BE2C (cell line): ENCODE measurements at regions not wholly inside any gene's neighbourhood (a gene's known extent, or its start where the extent isn't known, plus 50 kb on each side); places are given as distances from the start of the nearest gene placed in this dataset.

Source experiments
- DNase-seq: peaks from one replicate; pipeline ENCODE4 v3.0.0-alpha.2; 2020
- H3K27me3 ChIP-seq: fragments of 250-450 bp; sonication (Bioruptor Pico); 2 replicates; pipeline ENCODE4 v1.5.1; 2020; ENCODE audit warnings: mild to moderate bottlenecking
- H3K36me3 ChIP-seq: fragments of 250-450 bp; sonication (Bioruptor Pico); 2 replicates; pipeline ENCODE4 v1.5.1; 2020; ENCODE audit warnings: mild to moderate bottlenecking
- H3K4me1 ChIP-seq: fragments of 250-450 bp; sonication (Bioruptor Pico); 2 replicates; pipeline ENCODE4 v1.5.1; 2020
- H3K4me3 ChIP-seq: 2 replicates; pipeline ENCODE4 v1.5.1; 2011; ENCODE audit warnings: low read depth, low read length
- H3K9me3 ChIP-seq: fragments of 250-450 bp; sonication (Bioruptor Pico); 2 replicates; pipeline ENCODE4 v1.5.1; 2020
- CTCF ChIP-seq: IDR thresholded peaks from 2 replicates; pipeline ENCODE4 v1.5.1; 2012; ENCODE audit warnings: mild to moderate bottlenecking, low read depth, low read length

DNA sequence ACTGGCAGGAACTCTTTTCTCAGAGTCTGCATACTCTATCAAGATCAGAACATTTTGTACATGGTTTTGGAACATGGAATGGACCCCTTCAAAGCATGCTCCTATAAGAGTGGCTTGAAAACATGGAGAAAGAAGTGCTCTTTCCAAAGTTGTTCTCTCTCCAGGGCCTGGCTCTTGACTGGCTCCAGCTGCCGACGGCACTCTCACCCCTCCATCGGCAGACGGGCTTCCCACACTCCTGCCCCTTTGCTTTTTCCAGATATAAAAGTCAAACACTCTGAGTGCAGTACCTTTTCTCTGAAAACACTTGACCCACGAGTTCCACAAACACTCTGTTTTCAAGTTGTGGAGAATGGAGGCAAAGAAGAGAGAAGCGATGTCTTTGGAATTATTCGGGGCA is 72.5 kb upstream of the ONECUT1 start:
- TF ChIP-seq CTCF = no peak
- no peak overlapping the region for H3K4me3 ChIP-seq
- no peaks in the 10 kb centered on the region for H3K9me3 ChIP-seq
- peaks cover 20% of the 10 kb centered on the region for H3K27me3 ChIP-seq
- no peak for DNase-seq
- no peaks in the 10 kb centered on the region for H3K36me3 ChIP-seq
- H3K4me1 ChIP-seq = no peaks in the 10 kb centered on the region

- H3K27me3 ChIP-seq = peaks cover 23% of the 10 kb centered on the region
- H3K4me1 ChIP-seq = no peaks in the 10 kb centered on the region
- no peaks in the 10 kb centered on the region for H3K9me3 ChIP-seq
- H3K36me3 ChIP-seq = no peaks in the 10 kb centered on the region
- no peak overlapping the region for H3K4me3 ChIP-seq
- no peak for TF ChIP-seq CTCF
- no peak for DNase-seq
These were observed 68.6 kb upstream of the ONECUT1 start for GRCh38 chr15:52858782-52859176.

DNA sequence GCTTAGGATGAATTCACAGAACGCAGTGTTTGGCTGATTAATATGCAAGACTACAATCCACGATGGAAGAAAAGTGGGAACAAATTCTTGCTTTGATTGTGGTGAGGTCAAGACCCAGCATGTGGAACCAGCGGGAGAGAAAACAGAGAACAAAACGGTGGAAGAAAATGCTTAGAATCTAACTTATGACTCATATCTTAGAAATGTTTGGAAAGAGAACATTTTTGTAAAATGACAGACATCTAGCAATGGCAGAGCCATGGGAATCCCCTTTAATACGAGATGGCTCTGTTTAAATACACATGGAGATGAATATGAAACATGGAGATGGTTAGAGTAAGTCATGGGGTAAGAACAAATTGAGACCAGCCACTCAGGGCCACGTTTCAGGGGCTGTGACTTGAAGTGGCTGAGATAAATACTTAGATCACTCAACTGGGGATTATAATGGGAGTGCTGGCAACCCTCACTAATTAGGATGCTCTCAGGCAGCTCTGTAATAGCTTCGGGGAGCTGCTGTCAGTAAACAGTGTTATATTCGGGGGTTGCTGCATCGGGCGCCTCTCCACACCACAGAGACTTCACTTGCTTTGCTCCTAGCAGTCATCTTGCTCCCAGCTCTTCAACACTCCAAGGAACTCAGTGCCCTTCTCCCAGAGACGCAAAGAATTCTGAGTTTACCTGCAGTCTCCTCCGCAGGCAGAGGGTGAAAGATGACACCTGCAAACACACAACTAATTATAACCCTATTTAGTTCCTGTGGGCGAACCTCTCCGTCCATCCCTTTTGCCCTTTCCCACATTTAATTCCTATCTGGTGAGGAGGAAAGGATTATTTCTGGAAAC is 68.0 kb upstream of the ONECUT1 start:
- no peak for TF ChIP-seq CTCF
- Histone ChIP-seq H3K36me3 (no peaks in the 10 kb centered on the region), H3K4me1 (no peaks in the 10 kb centered on the region), H3K9me3 (no peaks in the 10 kb centered on the region), H3K4me3 (no peak overlapping the region), H3K27me3 (peaks cover 23% of the 10 kb centered on the region)
- DNase-seq = no peak

GRCh38 chr15:52857471-52857870 is 67.3 kb upstream of the ONECUT1 start:
- H3K4me1 ChIP-seq = no peaks in the 10 kb centered on the region
- H3K4me3 ChIP-seq = no peak overlapping the region
- DNase-seq = no peak

GRCh38 chr15:52856286-52856685 is 66.2 kb upstream of the ONECUT1 start:
- TF ChIP-seq CTCF = no peak
- no peak overlapping the region for H3K4me3 ChIP-seq
- H3K9me3 ChIP-seq = no peaks in the 10 kb centered on the region
- H3K36me3 ChIP-seq = no peaks in the 10 kb centered on the region
- no peaks in the 10 kb centered on the region for H3K4me1 ChIP-seq
- DNase-seq = no peak
- H3K27me3 ChIP-seq = peaks cover 23% of the 10 kb centered on the region

More at GRCh38 chr15:52857471-52857870, 67.3 kb upstream of the ONECUT1 start:
- TF ChIP-seq CTCF = no peak
- Histone ChIP-seq H3K36me3 (no peaks in the 10 kb centered on the region), H3K27me3 (peaks cover 23% of the 10 kb centered on the region), H3K9me3 (no peaks in the 10 kb centered on the region)

DNA sequence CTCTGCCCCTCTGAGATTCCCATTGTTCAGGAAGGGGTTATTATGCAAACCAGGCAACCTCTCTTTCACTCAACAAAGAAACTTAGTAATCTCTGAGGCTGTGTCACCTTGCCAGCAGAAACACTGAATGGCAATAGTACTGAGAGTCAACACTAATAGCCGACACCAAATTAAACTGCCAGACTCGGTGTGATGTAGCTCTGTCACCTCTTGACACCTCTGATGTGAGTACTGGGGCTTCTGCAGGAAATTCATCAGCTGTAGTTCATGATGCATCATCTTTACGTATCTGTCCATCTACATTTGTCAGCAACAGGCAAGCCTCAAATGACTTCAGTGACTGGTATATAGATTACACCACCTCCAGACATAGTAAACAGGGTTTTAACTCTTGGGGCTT is 65.0 kb upstream of the ONECUT1 start:
- H3K27me3 ChIP-seq = peaks cover 23% of the 10 kb centered on the region
- H3K4me1 ChIP-seq = no peaks in the 10 kb centered on the region
- H3K4me3 ChIP-seq = no peak overlapping the region
- no peak for DNase-seq
- no peak for TF ChIP-seq CTCF
- no peaks in the 10 kb centered on the region for H3K36me3 ChIP-seq
- H3K9me3 ChIP-seq = no peaks in the 10 kb centered on the region
